ENCODE measurements at regions not wholly inside any gene's neighbourhood (a gene's known extent, or its start where the extent isn't known, plus 50 kb on each side); places are given as distances from the start of the nearest gene placed in this dataset.

- H3K4me3 Mint-ChIP-seq = no peak overlapping the region
- H3K27me3 ChIP-seq (ENCODE audit: insufficient read depth, low read length, poor library complexity, severe bottlenecking) = no peaks in the 10 kb centered on the region
- POLR2A ChIA-PET = no interaction called here
- no peak overlapping the region for H3K4me3 ChIP-seq (ENCODE audit: low read length)
- DNase-seq = no peak
- no peaks in the 10 kb centered on the region for H3K36me3 ChIP-seq (ENCODE audit: insufficient read depth, low read length)
- CTCF ChIA-PET = no interaction called here
- H3K27me3 Mint-ChIP-seq = peaks cover 6 to 10% of the 10 kb centered on the region in 2 donors
- no peaks in the 10 kb centered on the region for H3K9me3 ChIP-seq (ENCODE audit: low read length)
- H3K27ac Mint-ChIP-seq = no peak overlapping the region
- H3K4me1 ChIP-seq (ENCODE audit: insufficient read depth, low read length) = no peaks in the 10 kb centered on the region
- no peaks in the 10 kb centered on the region for H3K36me3 Mint-ChIP-seq
- no peaks in the 10 kb centered on the region for H3K4me1 Mint-ChIP-seq
- H3K9me3 Mint-ChIP-seq = peaks cover 0 to 3% (median 0%) of the 10 kb centered on the region in 5 donors
- H3K27ac ChIP-seq (ENCODE audit: low read depth, low read length) = no peak overlapping the region
These were observed 104.0 kb downstream of the JCAD start for GRCh38 chr10:29955329-29955935.

GRCh38 chr10:29951441-29951931 lies 107.9 kb downstream of the JCAD start:
- H3K4me1 Mint-ChIP-seq = no peaks in the 10 kb centered on the region
- Histone ChIP-seq H3K36me3 (ENCODE audit: insufficient read depth, low read length) (no peaks in the 10 kb centered on the region), H3K4me1 (ENCODE audit: insufficient read depth, low read length) (no peaks in the 10 kb centered on the region), H3K27me3 (ENCODE audit: insufficient read depth, low read length, poor library complexity, severe bottlenecking) (no peaks in the 10 kb centered on the region), H3K9me3 (ENCODE audit: low read length) (no peaks in the 10 kb centered on the region), H3K27ac (ENCODE audit: low read depth, low read length) (no peak overlapping the region), H3K4me3 (ENCODE audit: low read length) (no peak overlapping the region)
- peaks cover 0 to 6% of the 10 kb centered on the region in 2 donors for H3K27me3 Mint-ChIP-seq
- ChIA-PET CTCF (no interaction called here), POLR2A (no interaction called here)
- H3K9me3 Mint-ChIP-seq = peaks cover 0 to under 1% (median 0%) of the 10 kb centered on the region in 5 donors
- H3K36me3 Mint-ChIP-seq = no peaks in the 10 kb centered on the region
- H3K27ac Mint-ChIP-seq = no peak overlapping the region
- DNase-seq = no peak
- no peak overlapping the region for H3K4me3 Mint-ChIP-seq

GRCh38 chr10:29950391-29950790 lies 109.0 kb downstream of the JCAD start:
- Mint-ChIP-seq H3K27ac (no peak overlapping the region), H3K4me1 (no peaks in the 10 kb centered on the region), H3K27me3 (peaks cover 5 to 6% of the 10 kb centered on the region in 2 donors), H3K9me3 (no peaks in the 10 kb centered on the region), H3K4me3 (no peak overlapping the region), H3K36me3 (no peaks in the 10 kb centered on the region)
- Histone ChIP-seq H3K27ac (ENCODE audit: low read depth, low read length) (no peak overlapping the region), H3K9me3 (ENCODE audit: low read length) (no peaks in the 10 kb centered on the region), H3K36me3 (ENCODE audit: insufficient read depth, low read length) (no peaks in the 10 kb centered on the region), H3K4me1 (ENCODE audit: insufficient read depth, low read length) (no peaks in the 10 kb centered on the region), H3K27me3 (ENCODE audit: insufficient read depth, low read length, poor library complexity, severe bottlenecking) (no peaks in the 10 kb centered on the region), H3K4me3 (ENCODE audit: low read length) (no peak overlapping the region)
- POLR2A ChIA-PET = no interaction called here
- DNase-seq = no peak
- CTCF ChIA-PET = no interaction called here

DNA sequence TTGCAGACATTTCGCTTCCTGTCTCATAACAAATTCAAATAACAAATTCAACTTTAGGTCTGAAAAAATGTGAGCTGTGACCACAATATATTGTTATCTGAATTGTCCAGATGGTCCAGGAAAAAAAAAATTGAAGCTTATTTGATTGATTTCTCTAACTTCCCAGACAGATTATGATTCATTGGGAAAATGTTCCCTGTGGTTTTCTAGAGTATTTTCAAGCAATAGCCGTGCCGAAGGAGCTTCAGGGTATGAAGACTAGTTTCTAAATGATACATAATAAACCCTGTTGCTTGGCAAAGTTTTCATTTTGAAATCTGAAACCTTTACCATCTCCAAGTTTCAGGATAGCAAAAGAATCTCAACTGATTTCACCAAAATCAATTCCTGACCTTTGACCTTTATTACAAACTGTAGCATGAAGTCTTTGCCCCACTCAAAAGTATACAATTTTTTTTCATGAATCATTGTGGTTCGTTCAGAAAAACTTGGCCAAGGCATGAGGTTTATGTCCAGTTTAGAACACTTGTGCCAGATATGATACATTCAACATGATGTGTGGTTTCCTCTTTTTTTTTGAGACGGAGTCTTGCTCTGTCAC lies 109.9 kb downstream of the JCAD start:
- H3K27ac ChIP-seq (ENCODE audit: low read depth, low read length) = no peak overlapping the region
- no peak overlapping the region for H3K4me3 Mint-ChIP-seq
- no peaks in the 10 kb centered on the region for H3K9me3 Mint-ChIP-seq
- no peak overlapping the region for H3K27ac Mint-ChIP-seq
- ChIA-PET CTCF (no interaction called here), POLR2A (no interaction called here)
- DNase-seq = no peak
- peaks cover 4 to 9% of the 10 kb centered on the region in 2 donors for H3K27me3 Mint-ChIP-seq
- no peaks in the 10 kb centered on the region for H3K27me3 ChIP-seq (ENCODE audit: insufficient read depth, low read length, poor library complexity, severe bottlenecking)
- H3K4me1 ChIP-seq (ENCODE audit: insufficient read depth, low read length) = no peaks in the 10 kb centered on the region
- no peaks in the 10 kb centered on the region for H3K36me3 Mint-ChIP-seq
- no peaks in the 10 kb centered on the region for H3K4me1 Mint-ChIP-seq
- H3K4me3 ChIP-seq (ENCODE audit: low read length) = no peak overlapping the region
- no peaks in the 10 kb centered on the region for H3K9me3 ChIP-seq (ENCODE audit: low read length)
- H3K36me3 ChIP-seq (ENCODE audit: insufficient read depth, low read length) = no peaks in the 10 kb centered on the region

GRCh38 chr10:29948881-29949355 lies 110.5 kb downstream of the JCAD start:
- Histone ChIP-seq H3K36me3 (ENCODE audit: insufficient read depth, low read length) (no peaks in the 10 kb centered on the region), H3K4me3 (ENCODE audit: low read length) (no peak overlapping the region), H3K27me3 (ENCODE audit: insufficient read depth, low read length, poor library complexity, severe bottlenecking) (no peaks in the 10 kb centered on the region), H3K4me1 (ENCODE audit: insufficient read depth, low read length) (no peaks in the 10 kb centered on the region), H3K27ac (ENCODE audit: low read depth, low read length) (no peak overlapping the region), H3K9me3 (ENCODE audit: low read length) (no peaks in the 10 kb centered on the region)
- CTCF ChIA-PET = no interaction called here
- Mint-ChIP-seq H3K4me3 (no peak overlapping the region), H3K27ac (no peak overlapping the region), H3K9me3 (no peaks in the 10 kb centered on the region), H3K27me3 (peaks cover 4 to 10% of the 10 kb centered on the region in 2 donors), H3K36me3 (no peaks in the 10 kb centered on the region), H3K4me1 (no peaks in the 10 kb centered on the region)
- POLR2A ChIA-PET = no interaction called here
- DNase-seq = no peak

GRCh38 chr10:29947701-29948060 lies 111.7 kb downstream of the JCAD start:
- H3K36me3 Mint-ChIP-seq = no peaks in the 10 kb centered on the region
- no peaks in the 10 kb centered on the region for H3K4me1 Mint-ChIP-seq
- H3K36me3 ChIP-seq (ENCODE audit: insufficient read depth, low read length) = no peaks in the 10 kb centered on the region
- DNase-seq = no peak
- H3K4me3 ChIP-seq (ENCODE audit: low read length) = no peak overlapping the region
- ChIA-PET POLR2A (no interaction called here), CTCF (no interaction called here)
- peaks cover 4 to 14% of the 10 kb centered on the region in 2 donors for H3K27me3 Mint-ChIP-seq
- H3K27ac ChIP-seq (ENCODE audit: low read depth, low read length) = no peak overlapping the region
- no peak overlapping the region for H3K27ac Mint-ChIP-seq
- no peaks in the 10 kb centered on the region for H3K27me3 ChIP-seq (ENCODE audit: insufficient read depth, low read length, poor library complexity, severe bottlenecking)
- no peaks in the 10 kb centered on the region for H3K4me1 ChIP-seq (ENCODE audit: insufficient read depth, low read length)
- H3K9me3 ChIP-seq (ENCODE audit: low read length) = no peaks in the 10 kb centered on the region
- no peaks in the 10 kb centered on the region for H3K9me3 Mint-ChIP-seq
- H3K4me3 Mint-ChIP-seq = no peak overlapping the region

DNA sequence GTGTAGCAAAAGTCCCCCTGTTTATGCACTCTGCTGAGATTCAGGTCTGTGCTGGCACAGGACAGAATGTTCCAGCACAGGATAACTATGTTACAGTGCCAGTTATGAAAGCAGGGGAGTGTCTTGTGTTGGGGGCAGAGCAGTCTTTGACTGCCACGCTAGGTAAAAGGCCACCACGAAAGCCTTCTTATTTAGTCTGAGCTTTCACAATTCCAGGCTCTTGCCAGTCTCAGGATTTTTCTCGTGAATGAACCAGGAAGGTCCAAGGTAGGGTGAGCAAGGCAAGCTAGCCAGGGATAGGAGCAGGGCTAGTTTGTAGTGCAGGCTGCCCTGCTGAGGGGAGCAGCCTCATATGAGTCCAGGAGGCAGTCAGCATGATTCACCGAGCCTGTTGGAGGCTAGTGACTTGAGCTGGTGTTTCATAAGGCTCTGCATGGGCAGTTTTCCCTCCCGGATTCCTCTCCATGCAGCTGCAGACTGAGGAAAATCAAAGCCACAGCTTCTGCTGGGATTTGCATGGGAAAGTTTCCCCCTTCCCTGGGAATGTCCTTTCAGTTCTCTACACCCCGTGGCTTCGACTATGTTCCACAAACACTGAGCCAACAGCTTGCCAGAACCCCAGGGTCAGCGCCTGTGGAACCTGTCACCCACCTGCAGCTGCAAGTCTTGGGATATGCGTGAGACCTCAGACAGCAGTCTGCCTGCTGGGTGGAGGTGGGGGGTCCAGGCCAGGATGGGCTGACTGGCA lies 112.3 kb downstream of the JCAD start:
- Histone ChIP-seq H3K27me3 (ENCODE audit: insufficient read depth, low read length, poor library complexity, severe bottlenecking) (no peaks in the 10 kb centered on the region), H3K9me3 (ENCODE audit: low read length) (no peaks in the 10 kb centered on the region), H3K4me1 (ENCODE audit: insufficient read depth, low read length) (no peaks in the 10 kb centered on the region), H3K36me3 (ENCODE audit: insufficient read depth, low read length) (no peaks in the 10 kb centered on the region), H3K4me3 (ENCODE audit: low read length) (no peak overlapping the region), H3K27ac (ENCODE audit: low read depth, low read length) (no peak overlapping the region)
- Mint-ChIP-seq H3K9me3 (no peaks in the 10 kb centered on the region), H3K36me3 (no peaks in the 10 kb centered on the region), H3K4me1 (no peaks in the 10 kb centered on the region), H3K27ac (peak overlapping the region in 1 of 8 donors; percentile 20), H3K4me3 (no peak overlapping the region), H3K27me3 (peaks cover 4 to 18% of the 10 kb centered on the region in 2 donors)
- DNase-seq = no peak
- CTCF ChIA-PET = no interaction called here
- POLR2A ChIA-PET = no interaction called here

GRCh38 chr10:29946614-29946952 lies 112.8 kb downstream of the JCAD start:
- H3K36me3 Mint-ChIP-seq = no peaks in the 10 kb centered on the region
- Histone ChIP-seq H3K27ac (ENCODE audit: low read depth, low read length) (no peak overlapping the region), H3K4me3 (ENCODE audit: low read length) (no peak overlapping the region), H3K27me3 (ENCODE audit: insufficient read depth, low read length, poor library complexity, severe bottlenecking) (no peaks in the 10 kb centered on the region), H3K9me3 (ENCODE audit: low read length) (no peaks in the 10 kb centered on the region), H3K4me1 (ENCODE audit: insufficient read depth, low read length) (no peaks in the 10 kb centered on the region), H3K36me3 (ENCODE audit: insufficient read depth, low read length) (no peaks in the 10 kb centered on the region)
- no peaks in the 10 kb centered on the region for H3K4me1 Mint-ChIP-seq
- H3K27ac Mint-ChIP-seq = no peak overlapping the region
- H3K4me3 Mint-ChIP-seq = no peak overlapping the region
- no peak for DNase-seq
- ChIA-PET POLR2A (no interaction called here), CTCF (no interaction called here)
- H3K9me3 Mint-ChIP-seq = no peaks in the 10 kb centered on the region
- H3K27me3 Mint-ChIP-seq = peaks cover under 1 to 21% of the 10 kb centered on the region in 2 donors

Data from CD8-positive, alpha-beta memory T cell (primary cell).